HCT116 (cell line): ENCODE measurements at regions not wholly inside any gene's neighbourhood (a gene's known extent, or its start where the extent isn't known, plus 50 kb on each side); places are given as distances from the start of the nearest gene placed in this dataset.

ENCODE experiments used
- ATAC-seq: fragments of 200-7000 bp; cut with Tn5 transposase; 2 replicates; pipeline ENCODE4 v1.9.1; 2020; ENCODE audit warnings: mild to moderate bottlenecking, moderate library complexity
- BruUV-seq: library from RNA; stranded (reverse); fragments of 400-500 nt; replicated peaks from 2 replicates; lab custom pipeline; 2021; lab: Mats Ljungman, UMichigan
- CTCF ChIA-PET: fragments of 300-600 bp; sonication (Branson Sonifier 250); formaldehyde crosslinking; loops from one replicate; lab custom pipeline; 2021; ENCODE audit warnings: antibody characterized with exemption; lab: Charles Lee
- POLR2A ChIA-PET: fragments of 300-600, 350-600 bp; sonication (Branson Sonifier 250); formaldehyde crosslinking; loops from one replicate; lab custom pipeline; 2021; ENCODE audit warnings: antibody characterized with exemption; lab: Charles Lee
- RAD21 ChIA-PET, 2 experiments: fragments of 300-600 bp; sonication (Branson Sonifier 250); formaldehyde crosslinking; loops; one replicate each; lab custom pipeline; 2023; ENCODE audit warnings: low total read pairs in 2 of 2; ENCODE audit not compliant: uncharacterized antibody in 2 of 2, unreplicated experiment in 2 of 2, low non-redundant PET in 1 of 2; lab: Charles Lee
- DNase-seq: peaks from one replicate; pipeline ENCODE4 v3.0.0-alpha.2; 2010; ENCODE audit warnings: low read depth, low spot score
- H2AFZ ChIP-seq: fragments of 200-600 bp; shearing (Covaris generic), sonication (generic); 2 replicates; pipeline ENCODE4 v1.6.1; 2017; ENCODE audit warnings: low read depth, mixed run types, mixed read lengths, antibody characterized with exemption, low read length; ENCODE audit not compliant: poor library complexity, severe bottlenecking
- H3K27ac ChIP-seq: 2 replicates; pipeline ENCODE4 v1.5.1; 2012; ENCODE audit warnings: low read depth, low read length
- H3K27me3 ChIP-seq: fragments of 200-600 bp; sonication (generic); 2 replicates; pipeline ENCODE4 v1.6.1; 2016; ENCODE audit warnings: mixed run types, low read length, mixed read lengths; ENCODE audit not compliant: insufficient read depth
- H3K36me3 ChIP-seq, 2 experiments: fragments of 200-500 bp in 1 of 2; fragments of 200-600 bp in 1 of 2; sonication (Bioruptor generic) in 1 of 2; sonication (generic) in 1 of 2; 2 replicates each; pipeline versions ENCODE4 v1.5.1 to v1.6.1; 2014 to 2016; ENCODE audit warnings: low read length in 2 of 2, inconsistent platforms in 1 of 2, mixed read lengths in 1 of 2, mixed run types in 1 of 2; ENCODE audit not compliant: insufficient read depth in 2 of 2, control insufficient read depth in 1 of 2
- H3K4me1 ChIP-seq, 2 experiments: fragments of 200-600 bp in 1 of 2; sonication (generic) in 1 of 2; 2 replicates each; pipeline versions ENCODE4 v1.5.1 to v1.6.1; 2012 to 2017; ENCODE audit warnings: low read length in 2 of 2, inconsistent platforms in 1 of 2, mild to moderate bottlenecking in 1 of 2, mixed read lengths in 1 of 2, mixed run types in 1 of 2, moderate library complexity in 1 of 2; ENCODE audit not compliant: insufficient read depth in 2 of 2, control insufficient read depth in 1 of 2
- H3K4me2 ChIP-seq: fragments of 200-600 bp; sonication (generic); 2 replicates; pipeline ENCODE4 v1.6.1; 2017; ENCODE audit warnings: mixed run types, low read length, mixed read lengths
- H3K4me3 ChIP-seq, 2 experiments: fragments of 200-600 bp in 1 of 2; sonication (generic) in 1 of 2; replicated peaks in 1 of 2; 2 replicates each; pipeline ENCODE4 v1.5.1; 2011 to 2016; ENCODE audit warnings: low read length in 2 of 2, control low read depth in 1 of 2, low read depth in 1 of 2, mild to moderate bottlenecking in 1 of 2, mixed read lengths in 1 of 2, mixed run types in 1 of 2
- H3K79me2 ChIP-seq: fragments of 200-600 bp; sonication (generic); 2 replicates; pipeline ENCODE4 v1.6.1; 2017; ENCODE audit warnings: mild to moderate bottlenecking, mixed run types, low read length, moderate library complexity, mixed read lengths; ENCODE audit not compliant: insufficient read depth
- H3K9ac ChIP-seq: fragments of 200-600 bp; sonication (generic); 2 replicates; pipeline ENCODE4 v1.6.1; 2016; ENCODE audit warnings: low read length, mixed read lengths
- H3K9me2 ChIP-seq: fragments of 200-600 bp; sonication (generic), shearing (Covaris generic); 2 replicates; pipeline ENCODE4 v1.6.1; 2017; ENCODE audit warnings: mixed run types, mild to moderate bottlenecking, moderate library complexity; ENCODE audit not compliant: insufficient read depth
- H3K9me3 ChIP-seq, 2 experiments: fragments of 200-500 bp in 1 of 2; fragments of 200-600 bp in 1 of 2; sonication (Bioruptor generic) in 1 of 2; sonication (generic) in 1 of 2; 2 replicates each; pipeline ENCODE4 v1.6.1; 2014 to 2017; ENCODE audit warnings: low read length in 2 of 2, mixed read lengths in 2 of 2, inconsistent platforms in 1 of 2, low read depth in 1 of 2, mild to moderate bottlenecking in 1 of 2, mixed run types in 1 of 2, moderate library complexity in 1 of 2; ENCODE audit not compliant: control insufficient read depth in 1 of 2, insufficient read depth in 1 of 2
- H4K20me1 ChIP-seq: fragments of 200-600 bp; sonication (generic), shearing (Covaris generic); 2 replicates; pipeline ENCODE4 v1.6.1; 2017; ENCODE audit warnings: mixed run types, mild to moderate bottlenecking, moderate library complexity; ENCODE audit not compliant: insufficient read depth
- ATF3 ChIP-seq: IDR thresholded peaks from 2 replicates; pipeline ENCODE4 v1.6.1; 2012
- CBX3 ChIP-seq: IDR thresholded peaks from 2 replicates; pipeline ENCODE4 v1.6.1; 2012; ENCODE audit warnings: low read depth
- CEBPB ChIP-seq: IDR thresholded peaks from 2 replicates; pipeline ENCODE4 v1.6.1; 2012; ENCODE audit warnings: low read depth
- FOSL1 ChIP-seq: IDR thresholded peaks from 2 replicates; pipeline ENCODE4 v1.6.1; 2012; ENCODE audit warnings: low read depth
- JUND ChIP-seq: IDR thresholded peaks from 2 replicates; pipeline ENCODE4 v1.6.1; 2012
- MAX ChIP-seq: IDR thresholded peaks from 2 replicates; pipeline ENCODE4 v1.6.1; 2012
- POLR2A ChIP-seq: IDR thresholded peaks from 2 replicates; pipeline ENCODE4 v1.7.0; 2011; ENCODE audit warnings: borderline replicate concordance; ENCODE audit not compliant: insufficient read depth, insufficient read length; ENCODE audit errors: extremely low read depth
- POLR2AphosphoS5 ChIP-seq: IDR thresholded peaks from 2 replicates; pipeline ENCODE4 v1.6.1; 2011; ENCODE audit warnings: mild to moderate bottlenecking, low read depth, low read length, moderate library complexity
- SIN3A ChIP-seq: IDR thresholded peaks from 2 replicates; pipeline ENCODE4 v1.6.1; 2012; ENCODE audit warnings: low read depth
- SP1 ChIP-seq: IDR thresholded peaks from 2 replicates; pipeline ENCODE4 v1.6.1; 2012; ENCODE audit warnings: low read depth
- SRF ChIP-seq: IDR thresholded peaks from 2 replicates; pipeline ENCODE4 v1.6.1; 2012; ENCODE audit warnings: low read depth
- TCF7L2 ChIP-seq: IDR thresholded peaks from 2 replicates; pipeline ENCODE4 v1.7.0; 2011; ENCODE audit warnings: borderline replicate concordance, inconsistent platforms; ENCODE audit not compliant: insufficient read depth, insufficient read length; ENCODE audit errors: extremely low read depth
- YY1 ChIP-seq: IDR thresholded peaks from 2 replicates; pipeline ENCODE4 v1.6.1; 2011; ENCODE audit warnings: low read length, low read depth, moderate library complexity, mild to moderate bottlenecking; ENCODE audit not compliant: insufficient replicate concordance; ENCODE audit errors: extremely low read depth
- ZFX ChIP-seq: fragments of 450-650 bp; IDR thresholded peaks from 2 replicates; pipeline ENCODE4 v1.6.1; 2017
- ZNF274 ChIP-seq: fragments of 200-500 bp; sonication (Bioruptor generic); IDR thresholded peaks from 2 replicates; pipeline ENCODE4 v1.6.1; 2014; ENCODE audit warnings: mild to moderate bottlenecking, low read depth, low read length, inconsistent platforms
- intact Hi-C: fragments of 100-400 bp; cut with micrococcal nuclease; formaldehyde crosslinking; loops from 2 replicates; pipeline ENCODE4 v1.10.0; 2022
- TF ChIP-seq, protein P1 (sequence below): IDR thresholded peaks from 2 replicates; pipeline ENCODE4 v1.6.1; 2011; ENCODE audit warnings: mild to moderate bottlenecking, low read length, moderate library complexity; ENCODE audit not compliant: insufficient replicate concordance; ENCODE audit errors: extremely low read depth
- TF ChIP-seq, protein P2 (sequence below): IDR thresholded peaks from 2 replicates; pipeline ENCODE4 v1.6.1; 2012; ENCODE audit warnings: low read depth

DNA sequence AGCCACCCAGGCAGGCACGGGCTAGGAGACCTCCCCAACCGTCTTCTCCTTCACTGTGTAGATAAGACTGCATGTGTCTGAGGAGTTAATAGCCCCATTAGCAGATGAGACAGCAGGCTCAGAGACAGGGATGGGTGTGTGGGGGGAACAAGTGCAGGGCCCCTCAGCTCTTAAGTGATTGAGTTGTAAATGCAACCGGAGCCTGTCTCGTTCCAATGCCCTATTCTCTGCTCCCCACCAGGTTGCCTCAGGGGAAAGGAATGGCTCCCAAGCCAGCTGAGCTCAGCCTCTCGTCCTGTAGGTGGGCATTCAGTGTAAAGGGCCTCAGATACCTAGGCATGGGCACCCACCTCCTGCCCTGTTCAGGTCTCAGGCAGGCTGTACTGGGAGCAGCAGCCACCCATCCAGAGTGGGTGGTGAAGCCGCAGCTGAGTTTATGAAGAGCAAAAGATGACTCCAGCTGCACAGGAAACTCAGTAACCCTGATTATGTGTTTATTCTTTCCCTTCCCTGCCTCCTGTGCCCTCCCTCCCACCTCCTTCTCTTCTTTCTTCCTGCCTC, 87.3 kb downstream of the PJA1 start:
- H3K9me2 ChIP-seq: no peaks in the 10 kb centered on the region
- H4K20me1 ChIP-seq: no peaks in the 10 kb centered on the region
- ChIA-PET CTCF (no interaction called here), RAD21 (no interaction called here), POLR2A (no interaction called here)
- no peak overlapping the region for H3K4me2 ChIP-seq
- BruUV-seq: no TSS peak
- H3K27ac ChIP-seq: no peak overlapping the region
- H3K9me3 ChIP-seq: no peaks in the 10 kb centered on the region
- no peaks in the 10 kb centered on the region for H3K36me3 ChIP-seq
- TF ChIP-seq CEBPB (no peak), POLR2A (no peak), ATF3 (no peak), ZNF274 (no peak), SP1 (no peak), POLR2AphosphoS5 (no peak), FOSL1 (no peak)
- H3K9ac ChIP-seq: no peak overlapping the region
- no peak overlapping the region for H3K4me3 ChIP-seq
- DNase-seq: no peak
- H2AFZ ChIP-seq: no peak overlapping the region
- H3K79me2 ChIP-seq: no peaks in the 10 kb centered on the region
- no peaks in the 10 kb centered on the region for H3K4me1 ChIP-seq
- H3K27me3 ChIP-seq: no peaks in the 10 kb centered on the region
- no peak for ATAC-seq
- intact Hi-C loops: no loop called here

DNA sequence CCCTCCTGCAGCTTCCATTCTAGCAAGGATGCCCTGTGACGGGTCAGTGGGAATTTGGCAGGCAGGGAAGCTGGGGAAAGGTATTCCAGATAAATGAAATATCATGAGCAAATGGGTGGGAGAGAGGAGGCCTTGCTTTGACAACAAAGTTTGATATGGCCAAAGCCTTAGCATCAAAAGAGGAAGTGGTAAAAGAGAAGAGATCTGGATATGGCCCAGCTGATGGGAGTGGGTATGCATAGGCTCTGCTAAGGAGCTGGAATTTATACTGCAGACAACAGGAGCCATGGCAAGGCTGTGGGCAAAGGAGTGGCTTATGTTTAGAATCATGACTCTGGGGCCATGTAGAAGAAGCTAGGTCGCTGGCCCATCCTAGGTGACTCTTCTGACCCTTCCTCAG, 89.2 kb downstream of the PJA1 start:
- ChIA-PET POLR2A (no interaction called here), RAD21 (no interaction called here), CTCF (no interaction called here)
- Histone ChIP-seq H3K9me3 (no peaks in the 10 kb centered on the region), H2AFZ (no peak overlapping the region), H3K4me3 (no peak overlapping the region), H3K9ac (no peak overlapping the region), H3K4me1 (no peaks in the 10 kb centered on the region), H3K27ac (no peak overlapping the region), H4K20me1 (no peaks in the 10 kb centered on the region), H3K36me3 (no peaks in the 10 kb centered on the region), H3K27me3 (no peaks in the 10 kb centered on the region), H3K4me2 (no peak overlapping the region), H3K9me2 (no peaks in the 10 kb centered on the region), H3K79me2 (no peaks in the 10 kb centered on the region)
- DNase-seq (no peak), ATAC-seq (no peak)
- BruUV-seq: no TSS peak
- intact Hi-C loops: no loop called here
- TF ChIP-seq, protein P1, sequence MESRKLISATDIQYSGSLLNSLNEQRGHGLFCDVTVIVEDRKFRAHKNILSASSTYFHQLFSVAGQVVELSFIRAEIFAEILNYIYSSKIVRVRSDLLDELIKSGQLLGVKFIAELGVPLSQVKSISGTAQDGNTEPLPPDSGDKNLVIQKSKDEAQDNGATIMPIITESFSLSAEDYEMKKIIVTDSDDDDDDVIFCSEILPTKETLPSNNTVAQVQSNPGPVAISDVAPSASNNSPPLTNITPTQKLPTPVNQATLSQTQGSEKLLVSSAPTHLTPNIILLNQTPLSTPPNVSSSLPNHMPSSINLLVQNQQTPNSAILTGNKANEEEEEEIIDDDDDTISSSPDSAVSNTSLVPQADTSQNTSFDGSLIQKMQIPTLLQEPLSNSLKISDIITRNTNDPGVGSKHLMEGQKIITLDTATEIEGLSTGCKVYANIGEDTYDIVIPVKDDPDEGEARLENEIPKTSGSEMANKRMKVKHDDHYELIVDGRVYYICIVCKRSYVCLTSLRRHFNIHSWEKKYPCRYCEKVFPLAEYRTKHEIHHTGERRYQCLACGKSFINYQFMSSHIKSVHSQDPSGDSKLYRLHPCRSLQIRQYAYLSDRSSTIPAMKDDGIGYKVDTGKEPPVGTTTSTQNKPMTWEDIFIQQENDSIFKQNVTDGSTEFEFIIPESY: no peak
- TF ChIP-seq SIN3A (no peak), POLR2A (no peak), YY1 (no peak), JUND (no peak), CBX3 (no peak), POLR2AphosphoS5 (no peak), CEBPB (no peak), ZFX (no peak), SP1 (no peak), TCF7L2 (no peak), SRF (no peak), MAX (no peak)
- TF ChIP-seq, protein P2, sequence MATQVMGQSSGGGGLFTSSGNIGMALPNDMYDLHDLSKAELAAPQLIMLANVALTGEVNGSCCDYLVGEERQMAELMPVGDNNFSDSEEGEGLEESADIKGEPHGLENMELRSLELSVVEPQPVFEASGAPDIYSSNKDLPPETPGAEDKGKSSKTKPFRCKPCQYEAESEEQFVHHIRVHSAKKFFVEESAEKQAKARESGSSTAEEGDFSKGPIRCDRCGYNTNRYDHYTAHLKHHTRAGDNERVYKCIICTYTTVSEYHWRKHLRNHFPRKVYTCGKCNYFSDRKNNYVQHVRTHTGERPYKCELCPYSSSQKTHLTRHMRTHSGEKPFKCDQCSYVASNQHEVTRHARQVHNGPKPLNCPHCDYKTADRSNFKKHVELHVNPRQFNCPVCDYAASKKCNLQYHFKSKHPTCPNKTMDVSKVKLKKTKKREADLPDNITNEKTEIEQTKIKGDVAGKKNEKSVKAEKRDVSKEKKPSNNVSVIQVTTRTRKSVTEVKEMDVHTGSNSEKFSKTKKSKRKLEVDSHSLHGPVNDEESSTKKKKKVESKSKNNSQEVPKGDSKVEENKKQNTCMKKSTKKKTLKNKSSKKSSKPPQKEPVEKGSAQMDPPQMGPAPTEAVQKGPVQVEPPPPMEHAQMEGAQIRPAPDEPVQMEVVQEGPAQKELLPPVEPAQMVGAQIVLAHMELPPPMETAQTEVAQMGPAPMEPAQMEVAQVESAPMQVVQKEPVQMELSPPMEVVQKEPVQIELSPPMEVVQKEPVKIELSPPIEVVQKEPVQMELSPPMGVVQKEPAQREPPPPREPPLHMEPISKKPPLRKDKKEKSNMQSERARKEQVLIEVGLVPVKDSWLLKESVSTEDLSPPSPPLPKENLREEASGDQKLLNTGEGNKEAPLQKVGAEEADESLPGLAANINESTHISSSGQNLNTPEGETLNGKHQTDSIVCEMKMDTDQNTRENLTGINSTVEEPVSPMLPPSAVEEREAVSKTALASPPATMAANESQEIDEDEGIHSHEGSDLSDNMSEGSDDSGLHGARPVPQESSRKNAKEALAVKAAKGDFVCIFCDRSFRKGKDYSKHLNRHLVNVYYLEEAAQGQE: no peak
